SK-N-SH (cell line): ENCODE measurements at regions not wholly inside any gene's neighbourhood (a gene's known extent, or its start where the extent isn't known, plus 50 kb on each side); places are given as distances from the start of the nearest gene placed in this dataset.

Experiments
- FOXJ3 ChIP-seq: sonication (generic); formaldehyde crosslinking; IDR thresholded peaks from 2 replicates; pipeline ENCODE4 v1.5.1; 2020; ENCODE audit warnings: mild to moderate bottlenecking, missing genetic modification reagents
- REST ChIP-seq: IDR thresholded peaks from 2 replicates; pipeline ENCODE4 v1.6.1; 2012; ENCODE audit warnings: mild to moderate bottlenecking, low read depth, low read length, moderate library complexity

- TF ChIP-seq FOXJ3 (CRISPR knock-in tag): no peak
- TF ChIP-seq REST: no peak
Measured at GRCh38 chr1:59195151-59195550, 101.7 kb upstream of the FGGY start.
